Activated CD4-positive, alpha-beta T cell treated with anti-CD3 and anti-CD28 coated beads, Interleukin-2, amount 10 ng/mL, durations not matched to agents 24 days and 14 days (primary cell): ENCODE measurements at regions not wholly inside any gene's neighbourhood (a gene's known extent, or its start where the extent isn't known, plus 50 kb on each side); places are given as distances from the start of the nearest gene placed in this dataset.

Source experiments
- DNase-seq: peaks from one replicate; pipeline ENCODE4 v3.0.0; 2022
- H3K27ac Mint-ChIP-seq: one replicate; pipeline ENCODE4 v1.8.0; 2022; ENCODE audit warnings: mild to moderate bottlenecking, mixed read lengths
- H3K27me3 Mint-ChIP-seq: one replicate; pipeline ENCODE4 v1.8.0; 2022; ENCODE audit warnings: mixed read lengths
- H3K36me3 Mint-ChIP-seq: one replicate; pipeline ENCODE4 v1.8.0; 2022; ENCODE audit warnings: low read depth, mild to moderate bottlenecking, mixed read lengths
- H3K4me1 Mint-ChIP-seq: one replicate; pipeline ENCODE4 v1.8.0; 2021; ENCODE audit warnings: mixed read lengths
- H3K4me3 Mint-ChIP-seq: one replicate; pipeline ENCODE4 v1.8.0; 2022; ENCODE audit warnings: mild to moderate bottlenecking, moderate library complexity, mixed read lengths
- H3K9me3 Mint-ChIP-seq: one replicate; pipeline ENCODE4 v1.8.0; 2021; ENCODE audit warnings: mixed read lengths
- intact Hi-C: fragments of 100-400 bp; cut with micrococcal nuclease; formaldehyde crosslinking; loops from one replicate; pipeline ENCODE4 v1.15.1; 2023

- DNase-seq = no peak
- intact Hi-C loops = no loop called here
- H3K27ac Mint-ChIP-seq = no peak overlapping the region
- no peaks in the 10 kb centered on the region for H3K9me3 Mint-ChIP-seq
- peaks cover 2% of the 10 kb centered on the region for H3K36me3 Mint-ChIP-seq
- no peak overlapping the region for H3K4me3 Mint-ChIP-seq
- no peaks in the 10 kb centered on the region for H3K27me3 Mint-ChIP-seq
- H3K4me1 Mint-ChIP-seq = peaks cover 17% of the 10 kb centered on the region
Measured at GRCh38 chr2:134145519-134145918, 108.4 kb upstream of the MGAT5 start.

GRCh38 chr2:134146161-134146560 is 107.7 kb upstream of the MGAT5 start:
- intact Hi-C loops = no loop called here
- Mint-ChIP-seq H3K27me3 (no peaks in the 10 kb centered on the region), H3K36me3 (peaks cover 2% of the 10 kb centered on the region), H3K27ac (no peak overlapping the region), H3K4me1 (peaks cover 17% of the 10 kb centered on the region), H3K9me3 (no peaks in the 10 kb centered on the region), H3K4me3 (no peak overlapping the region)
- no peak for DNase-seq

GRCh38 chr2:134146620-134147019 is 107.3 kb upstream of the MGAT5 start:
- Mint-ChIP-seq H3K27ac (no peak overlapping the region), H3K27me3 (no peaks in the 10 kb centered on the region), H3K36me3 (peaks cover 4% of the 10 kb centered on the region), H3K9me3 (no peaks in the 10 kb centered on the region), H3K4me1 (peaks cover 17% of the 10 kb centered on the region), H3K4me3 (no peak overlapping the region)
- intact Hi-C loops = no loop called here
- DNase-seq = no peak

GRCh38 chr2:134148172-134148571 is 105.7 kb upstream of the MGAT5 start:
- H3K27ac Mint-ChIP-seq = no peak overlapping the region
- peaks cover 7% of the 10 kb centered on the region for H3K36me3 Mint-ChIP-seq
- no peak for DNase-seq
- peaks cover 6% of the 10 kb centered on the region for H3K4me1 Mint-ChIP-seq
- no peaks in the 10 kb centered on the region for H3K27me3 Mint-ChIP-seq
- H3K9me3 Mint-ChIP-seq = peaks cover 4% of the 10 kb centered on the region
- H3K4me3 Mint-ChIP-seq = no peak overlapping the region
- intact Hi-C loops = no loop called here

- no peak overlapping the region for H3K4me3 Mint-ChIP-seq
- intact Hi-C loops = no loop called here
- H3K9me3 Mint-ChIP-seq = peaks cover 4% of the 10 kb centered on the region
- DNase-seq = no peak
- H3K27ac Mint-ChIP-seq = no peak overlapping the region
- H3K36me3 Mint-ChIP-seq = peaks cover 7% of the 10 kb centered on the region
- H3K27me3 Mint-ChIP-seq = no peaks in the 10 kb centered on the region
- H3K4me1 Mint-ChIP-seq = peaks cover 2% of the 10 kb centered on the region
Measured at GRCh38 chr2:134148843-134149472, 104.9 kb upstream of the MGAT5 start.

GRCh38 chr2:134149904-134150303 is 104.0 kb upstream of the MGAT5 start:
- Mint-ChIP-seq H3K9me3 (peaks cover 4% of the 10 kb centered on the region), H3K27me3 (no peaks in the 10 kb centered on the region), H3K36me3 (peaks cover 9% of the 10 kb centered on the region), H3K27ac (no peak overlapping the region), H3K4me3 (no peak overlapping the region), H3K4me1 (peaks cover 4% of the 10 kb centered on the region)
- intact Hi-C loops = no loop called here
- DNase-seq = no peak

- no peak overlapping the region for H3K4me3 Mint-ChIP-seq
- intact Hi-C loops = no loop called here
Measured at GRCh38 chr2:134150760-134151159, 103.1 kb upstream of the MGAT5 start.

GRCh38 chr2:134152045-134153010 is 101.5 kb upstream of the MGAT5 start:
- Mint-ChIP-seq H3K4me3 (no peak overlapping the region), H3K9me3 (peaks cover 4% of the 10 kb centered on the region), H3K36me3 (peaks cover 9% of the 10 kb centered on the region), H3K4me1 (peaks cover 4% of the 10 kb centered on the region), H3K27ac (no peak overlapping the region), H3K27me3 (no peaks in the 10 kb centered on the region)
- no peak for DNase-seq
- intact Hi-C loops = no loop called here

More at GRCh38 chr2:134150760-134151159, 103.1 kb upstream of the MGAT5 start:
- Mint-ChIP-seq H3K36me3 (peaks cover 9% of the 10 kb centered on the region), H3K4me1 (peaks cover 4% of the 10 kb centered on the region), H3K27me3 (no peaks in the 10 kb centered on the region), H3K27ac (no peak overlapping the region), H3K9me3 (peaks cover 4% of the 10 kb centered on the region)
- no peak for DNase-seq

- Mint-ChIP-seq H3K4me1 (peaks cover 4% of the 10 kb centered on the region), H3K27ac (no peak overlapping the region), H3K27me3 (no peaks in the 10 kb centered on the region), H3K9me3 (peaks cover 4% of the 10 kb centered on the region), H3K4me3 (no peak overlapping the region), H3K36me3 (peaks cover 9% of the 10 kb centered on the region)
- intact Hi-C loops = no loop called here
- no peak for DNase-seq
Measured at GRCh38 chr2:134153294-134153880, 100.5 kb upstream of the MGAT5 start.

- Mint-ChIP-seq H3K9me3 (peaks cover 4% of the 10 kb centered on the region), H3K27ac (no peak overlapping the region), H3K4me3 (no peak overlapping the region), H3K36me3 (peaks cover 9% of the 10 kb centered on the region), H3K27me3 (no peaks in the 10 kb centered on the region), H3K4me1 (peaks cover 6% of the 10 kb centered on the region)
- intact Hi-C loops = no loop called here
- DNase-seq = no peak
Measured at GRCh38 chr2:134154246-134154645, 99.6 kb upstream of the MGAT5 start.

- intact Hi-C loops = no loop called here
- Mint-ChIP-seq H3K4me1 (peaks cover 3% of the 10 kb centered on the region), H3K36me3 (peaks cover 9% of the 10 kb centered on the region), H3K27me3 (no peaks in the 10 kb centered on the region), H3K9me3 (peaks cover 4% of the 10 kb centered on the region), H3K4me3 (no peak overlapping the region), H3K27ac (no peak overlapping the region)
- DNase-seq = no peak
Measured at GRCh38 chr2:134155134-134155533, 98.7 kb upstream of the MGAT5 start.

- DNase-seq = no peak
- peaks cover 2% of the 10 kb centered on the region for H3K36me3 Mint-ChIP-seq
- H3K9me3 Mint-ChIP-seq = no peaks in the 10 kb centered on the region
- H3K27ac Mint-ChIP-seq = no peak overlapping the region
- intact Hi-C loops = no loop called here
- no peak overlapping the region for H3K4me3 Mint-ChIP-seq
- no peaks in the 10 kb centered on the region for H3K27me3 Mint-ChIP-seq
- H3K4me1 Mint-ChIP-seq = peaks cover 20% of the 10 kb centered on the region
Measured at GRCh38 chr2:134158295-134158694, 95.6 kb upstream of the MGAT5 start.

GRCh38 chr2:134161170-134161547 is 92.7 kb upstream of the MGAT5 start:
- Mint-ChIP-seq H3K36me3 (peaks cover under 1% of the 10 kb centered on the region), H3K4me3 (no peak overlapping the region), H3K27ac (no peak overlapping the region), H3K9me3 (no peaks in the 10 kb centered on the region), H3K4me1 (peaks cover 29% of the 10 kb centered on the region), H3K27me3 (no peaks in the 10 kb centered on the region)
- intact Hi-C loops = no loop called here
- DNase-seq = no peak

- no peaks in the 10 kb centered on the region for H3K9me3 Mint-ChIP-seq
Measured at GRCh38 chr2:134163336-134163735, 90.5 kb upstream of the MGAT5 start.

More at GRCh38 chr2:134163336-134163735, 90.5 kb upstream of the MGAT5 start:
- H3K4me3 Mint-ChIP-seq = no peak overlapping the region
- intact Hi-C loops = no loop called here
- peaks cover 1% of the 10 kb centered on the region for H3K36me3 Mint-ChIP-seq
- H3K27me3 Mint-ChIP-seq = no peaks in the 10 kb centered on the region
- no peak for DNase-seq
- peaks cover 32% of the 10 kb centered on the region for H3K4me1 Mint-ChIP-seq
- no peak overlapping the region for H3K27ac Mint-ChIP-seq
